NCI-H524 (cell line): ENCODE measurements at regions not wholly inside any gene's neighbourhood (a gene's known extent, or its start where the extent isn't known, plus 50 kb on each side); places are given as distances from the start of the nearest gene placed in this dataset.

Source experiments
- DNase-seq, 2 experiments: peaks; one replicate each; lab custom pipeline; 2025; lab: John Stamatoyannopoulos, UW

- no peak for DNase-seq
Measured at GRCh38 chr9:81532251-81532650, 157.1 kb downstream of the TLE1 start.

GRCh38 chr9:81531511-81531910 lies 157.8 kb downstream of the TLE1 start:
- DNase-seq: no peak

GRCh38 chr9:81530846-81531245 lies 158.5 kb downstream of the TLE1 start:
- no peak for DNase-seq

- DNase-seq: no peak
Measured at GRCh38 chr9:81530310-81530810, 159.0 kb downstream of the TLE1 start.

GRCh38 chr9:81529556-81530193 lies 159.7 kb downstream of the TLE1 start:
- DNase-seq: no peak

- no peak for DNase-seq
Measured at GRCh38 chr9:81526587-81526986, 162.8 kb downstream of the TLE1 start.

- DNase-seq: peak in 1 of 2 experiments; percentile 23
Measured at GRCh38 chr9:81522716-81523551, 166.4 kb downstream of the TLE1 start.

GRCh38 chr9:81521892-81522291 lies 167.5 kb downstream of the TLE1 start:
- no peak for DNase-seq

GRCh38 chr9:81519816-81520495 lies 169.4 kb downstream of the TLE1 start:
- no peak for DNase-seq

GRCh38 chr9:81517954-81518353 lies 171.4 kb downstream of the TLE1 start:
- DNase-seq: no peak

- DNase-seq: no peak
Measured at GRCh38 chr9:81513059-81513458, 176.3 kb downstream of the TLE1 start.

GRCh38 chr9:81512641-81513040 lies 176.7 kb downstream of the TLE1 start:
- DNase-seq: no peak

GRCh38 chr9:81508476-81508875 lies 180.9 kb downstream of the TLE1 start:
- DNase-seq: no peak

- DNase-seq: no peak
Measured at GRCh38 chr9:81506941-81507864, 182.1 kb downstream of the TLE1 start.

GRCh38 chr9:81499594-81499993 lies 189.8 kb downstream of the TLE1 start:
- DNase-seq: no peak

GRCh38 chr9:81499021-81499454 lies 190.3 kb downstream of the TLE1 start:
- DNase-seq: no peak

- no peak for DNase-seq
Measured at GRCh38 chr9:81498576-81498975, 190.8 kb downstream of the TLE1 start.

- no peak for DNase-seq
Measured at GRCh38 chr9:81497091-81497490, 192.3 kb downstream of the TLE1 start.

- DNase-seq: no peak
Measured at GRCh38 chr9:81492710-81493447, 196.5 kb downstream of the TLE1 start.

- no peak for DNase-seq
Measured at GRCh38 chr9:81490605-81491331, 198.6 kb downstream of the TLE1 start.
